ENCODE measurements at regions not wholly inside any gene's neighbourhood (a gene's known extent, or its start where the extent isn't known, plus 50 kb on each side); places are given as distances from the start of the nearest gene placed in this dataset.

DNA sequence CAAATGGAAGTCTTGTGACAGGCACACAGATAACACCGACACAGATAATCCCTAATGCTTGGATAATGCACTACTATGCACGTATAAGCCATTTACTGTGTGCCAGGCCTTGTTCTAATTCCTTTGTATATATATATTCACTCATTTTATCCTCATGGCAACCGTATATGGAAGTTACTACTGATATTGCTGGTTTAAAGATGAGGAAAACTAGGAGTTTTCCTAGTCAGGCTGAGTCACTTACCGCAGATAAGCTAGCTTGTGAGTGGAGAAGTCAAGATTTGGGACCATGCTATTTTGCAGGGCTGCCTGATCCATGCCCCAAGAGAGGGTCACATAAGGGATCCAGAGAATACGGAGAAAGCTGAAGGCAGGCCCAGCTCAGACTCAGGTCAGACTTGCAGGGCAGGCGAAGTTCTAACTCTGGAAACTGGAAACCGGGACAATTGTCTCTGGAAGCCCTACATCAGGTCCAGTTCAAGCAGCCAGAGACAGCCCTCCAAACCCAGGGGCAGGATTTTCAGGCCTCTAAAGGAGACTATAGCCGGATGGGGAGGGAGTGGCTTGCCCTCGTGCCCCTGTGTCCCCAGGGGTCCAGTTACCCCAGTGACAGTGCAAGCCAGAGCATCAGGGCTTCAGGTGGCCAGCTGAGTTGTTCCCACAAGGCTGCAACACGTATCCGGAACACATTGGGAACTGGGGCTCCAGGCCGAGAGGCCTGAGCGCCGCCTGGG lies 534.8 kb downstream of the INSC start:
- intact Hi-C loops (cut with DNase I), result loop anchor here (1.0 to 2.0 kb wide), 2 partner anchors 169 to 964 kb away; no protein-coding TSS in a partner anchor
- DNase-seq, result no peak

DNA sequence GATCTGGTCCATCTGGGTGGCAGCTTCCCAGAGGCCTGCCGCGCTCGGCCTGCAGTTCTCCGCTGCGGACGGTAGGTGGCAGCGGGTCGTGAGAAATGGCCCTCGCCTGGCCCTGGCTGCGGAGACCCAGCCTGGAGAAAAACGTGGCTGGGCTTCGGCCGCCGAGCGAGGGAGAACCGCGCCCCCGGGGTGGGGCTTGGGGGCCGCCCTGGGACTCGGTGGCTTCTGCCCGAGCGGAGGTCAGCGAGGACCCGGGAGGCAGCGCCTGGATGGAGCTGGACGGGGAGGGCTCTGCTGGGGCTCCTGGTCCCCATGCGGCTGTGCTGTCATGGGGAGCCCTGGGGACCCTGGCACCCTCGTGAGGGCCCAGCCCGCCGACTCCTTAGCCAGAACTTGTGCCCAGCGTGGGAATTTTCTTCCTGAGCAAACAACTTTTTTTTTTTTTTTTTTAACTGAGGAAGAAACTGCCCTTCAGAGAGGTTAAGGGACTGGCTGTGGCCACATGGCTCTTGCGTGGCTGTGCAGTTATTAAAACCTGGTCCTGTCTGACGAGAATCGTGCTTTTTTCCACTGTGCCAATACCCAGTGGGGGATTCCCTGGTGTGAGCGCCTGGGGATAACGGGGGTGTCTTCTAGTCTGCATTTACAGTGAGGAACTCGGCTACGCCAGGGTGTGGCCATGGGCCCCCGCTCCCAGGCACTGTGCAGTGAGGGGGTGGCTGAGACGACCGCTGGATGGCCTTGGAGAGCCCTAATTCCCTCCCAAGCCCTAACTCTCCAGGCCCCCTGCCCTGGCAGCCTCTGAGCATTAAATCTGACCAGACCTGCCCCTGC lies 535.6 kb downstream of the INSC start:
- intact Hi-C loops (cut with DNase I), result loop anchor here (1.0 to 2.0 kb wide), 2 partner anchors 168 to 963 kb away; no protein-coding TSS in a partner anchor
- DNase-seq, result peak; percentile 82 to 98 (median 90)

DNA sequence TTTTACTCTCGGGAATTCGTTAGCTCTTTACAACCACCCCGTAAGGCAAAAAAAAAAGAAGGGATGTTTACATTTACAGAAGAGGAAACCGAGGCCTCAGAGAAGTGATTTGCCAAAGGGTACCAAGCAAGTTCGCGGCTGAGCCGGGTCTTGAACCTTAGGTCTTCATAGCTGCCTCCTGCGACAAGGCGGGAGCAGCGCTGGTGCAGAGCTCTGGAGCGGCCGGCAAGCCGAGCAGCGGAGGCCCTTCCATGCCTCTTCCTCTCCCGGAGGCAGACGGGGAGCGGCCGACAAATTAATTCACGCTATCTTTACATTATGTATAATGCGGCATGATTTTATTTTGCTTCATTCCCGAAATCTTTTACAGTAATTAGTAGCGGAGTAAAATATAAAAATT lies 536.3 kb downstream of the INSC start:
- intact Hi-C loops (cut with DNase I), result loop anchor here (2.0 kb wide), 1 partner anchor 168 kb away; no protein-coding TSS in a partner anchor
- no peak for DNase-seq

DNA sequence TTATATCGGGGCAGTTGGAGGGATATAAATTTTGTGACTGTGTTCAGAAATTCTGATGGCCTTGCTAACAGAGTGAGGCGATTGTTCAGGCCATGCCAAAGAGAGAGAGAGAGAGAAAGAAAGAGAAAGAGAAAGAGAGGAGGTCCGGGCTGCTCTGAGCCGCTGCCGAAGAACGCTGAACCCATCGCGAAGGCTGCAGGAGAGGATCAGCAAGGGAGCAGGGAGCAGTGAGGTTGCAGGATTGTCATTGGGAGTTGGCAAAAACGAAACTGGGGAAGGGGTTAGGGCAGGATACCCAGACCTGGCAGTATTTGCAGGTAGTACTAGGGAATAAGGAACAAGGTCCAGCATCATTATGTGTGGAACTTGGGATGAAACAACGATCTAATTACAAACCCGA lies 537.1 kb downstream of the INSC start:
- intact Hi-C loops (cut with DNase I), result loop anchor here (2.0 kb wide), 1 partner anchor 167 kb away; no protein-coding TSS in a partner anchor
- peak in 1 of 10 donors; percentile 12 for DNase-seq

DNA sequence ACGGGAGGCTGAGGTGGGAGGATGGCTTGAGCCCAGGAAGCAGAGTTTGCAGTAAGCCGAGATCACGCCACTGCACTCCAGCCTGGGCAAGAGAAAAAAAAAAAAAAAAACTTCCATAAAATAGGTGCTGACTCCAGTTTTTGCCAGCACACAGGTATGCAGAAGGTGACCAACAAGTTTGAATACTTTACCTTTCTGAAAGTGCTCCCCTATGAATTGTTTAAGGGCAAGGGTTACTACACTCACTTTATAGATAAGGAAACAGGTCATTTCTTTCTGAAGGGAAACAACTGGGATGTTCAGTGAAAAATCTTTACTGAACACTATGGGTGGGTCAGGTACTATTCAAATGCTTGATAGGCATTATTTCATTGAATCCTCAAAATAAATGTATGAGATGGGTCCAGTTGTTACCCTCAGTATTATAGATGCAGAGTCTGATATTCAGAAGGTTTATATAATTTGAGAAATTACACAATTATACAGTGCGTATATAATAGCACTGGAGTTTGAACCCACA lies 538.5 kb downstream of the INSC start:
- no peak for DNase-seq
- intact Hi-C loops (cut with DNase I), result no loop called here

DNA sequence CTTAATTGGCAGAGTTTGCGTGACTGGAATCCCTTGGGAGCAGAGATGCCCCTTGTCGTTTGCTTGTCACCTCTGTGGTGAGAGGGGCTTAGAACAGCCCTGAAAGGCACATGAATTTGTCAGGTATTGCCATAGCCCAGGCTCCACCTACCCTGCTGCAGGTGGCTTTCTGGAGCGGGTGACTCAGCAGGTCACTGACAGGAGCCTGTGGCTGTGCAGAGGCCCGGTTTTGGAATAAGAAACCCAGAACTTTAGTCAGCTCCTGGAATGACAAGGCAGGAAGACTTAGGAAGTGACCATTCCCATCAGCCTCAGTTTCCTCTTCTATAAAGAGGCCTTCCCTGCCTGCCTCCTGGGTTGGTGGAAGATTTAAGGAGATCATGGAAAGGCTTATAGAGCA lies 539.7 kb downstream of the INSC start:
- no peak for DNase-seq
- intact Hi-C loops (cut with DNase I), result no loop called here

DNA sequence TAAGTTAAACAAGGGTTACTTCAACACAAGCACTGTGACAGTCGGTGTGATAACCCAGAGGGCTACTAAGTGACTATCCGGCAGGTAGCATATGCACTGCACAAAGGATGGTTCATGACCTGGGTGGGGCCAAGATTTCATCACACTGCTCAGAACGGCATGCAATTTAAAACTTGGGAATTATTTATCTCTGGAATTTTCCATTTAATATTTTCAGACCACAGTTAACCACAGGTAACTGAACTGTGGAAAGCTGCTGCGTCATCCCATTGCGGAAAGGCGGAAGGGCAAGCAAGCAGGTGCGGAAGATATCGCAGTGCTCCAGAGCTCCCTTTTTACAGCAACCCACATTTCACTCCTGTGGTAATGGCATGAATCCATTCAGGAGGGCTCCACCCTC lies 540.8 kb downstream of the INSC start:
- intact Hi-C loops (cut with DNase I), result no loop called here
- DNase-seq, result peak in 1 of 10 donors; percentile 42

DNA sequence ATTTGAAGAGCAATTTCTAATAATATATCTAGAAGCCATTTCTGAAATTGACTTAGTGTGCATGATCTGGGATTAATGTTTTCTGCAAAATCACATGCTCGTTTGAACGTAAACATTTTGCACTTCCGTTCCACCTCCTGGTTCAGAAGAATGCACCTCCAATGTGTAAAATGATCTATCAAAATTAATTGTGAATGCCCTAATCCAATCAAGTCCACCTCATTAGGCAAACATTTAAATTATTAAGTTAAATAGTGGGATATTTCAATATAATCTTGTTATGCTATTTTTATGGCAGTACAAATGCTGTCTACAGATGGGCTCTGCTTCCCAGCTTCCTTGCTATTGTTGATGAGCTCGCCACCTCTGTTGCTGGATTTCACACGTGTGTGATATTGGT lies 542.5 kb downstream of the INSC start:
- intact Hi-C loops (cut with DNase I), result no loop called here
- DNase-seq, result no peak

DNA sequence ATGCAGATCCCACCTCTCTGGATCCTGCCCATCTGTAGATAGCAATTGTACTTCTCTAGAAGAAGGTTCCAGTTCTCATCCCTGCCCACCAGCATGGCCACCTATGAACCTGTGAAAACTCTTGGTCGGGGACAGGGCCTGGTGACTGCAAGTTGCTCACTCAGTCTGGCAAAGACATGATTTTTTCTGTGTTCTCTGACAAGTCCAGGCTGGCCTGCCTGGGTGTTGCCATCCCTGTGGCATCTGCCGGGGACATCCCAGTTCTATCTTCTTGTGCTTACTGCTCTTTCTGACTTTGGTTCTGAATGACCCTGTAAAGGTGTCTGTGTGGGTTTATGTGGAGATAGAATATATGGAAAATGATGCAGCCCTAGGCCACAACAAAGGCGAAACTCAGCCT lies 545.8 kb downstream of the INSC start:
- DNase-seq, result no peak
- intact Hi-C loops (cut with DNase I), result no loop called here

DNA sequence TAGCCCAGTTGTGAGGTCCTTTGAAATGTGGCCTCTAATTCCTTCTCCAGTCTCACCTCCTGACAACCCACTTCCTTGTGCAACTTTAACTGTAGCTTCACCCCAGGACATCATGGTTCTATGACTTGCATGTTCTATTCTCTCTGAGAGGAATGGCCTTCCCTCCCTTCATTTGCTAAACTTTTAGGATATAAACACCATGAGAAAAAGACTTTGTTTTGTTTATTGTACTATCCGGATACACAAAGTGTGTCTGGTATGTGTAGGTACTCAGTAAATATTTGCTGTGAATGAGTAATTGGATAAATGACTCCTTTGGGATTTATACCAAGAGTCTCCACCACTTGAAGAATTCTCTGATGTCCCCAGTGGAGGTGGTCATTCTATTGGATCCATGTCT lies 547.6 kb downstream of the INSC start:
- DNase-seq, result no peak
- intact Hi-C loops (cut with DNase I), result no loop called here

DNA sequence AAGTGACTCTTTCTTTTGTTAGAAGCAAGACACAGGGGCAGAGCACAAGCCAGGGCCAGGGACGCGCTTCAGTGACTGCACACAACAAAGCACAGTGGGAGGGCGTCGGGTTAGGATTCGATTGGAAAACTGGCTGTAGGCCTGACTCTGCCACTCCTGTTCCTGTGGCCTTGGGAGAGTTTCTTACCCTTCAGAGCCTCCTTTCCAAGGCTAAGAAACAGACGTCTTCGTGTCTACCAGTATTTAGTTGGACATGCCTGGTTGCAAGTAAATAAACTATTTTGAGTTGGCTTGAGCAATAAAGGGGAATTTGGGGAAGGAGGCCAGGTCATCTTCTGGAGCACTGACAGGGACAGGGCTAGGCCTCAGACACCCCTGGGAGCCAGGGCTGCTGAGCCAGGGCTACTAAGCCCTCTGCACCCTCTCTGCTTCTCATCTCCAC lies 549.1 kb downstream of the INSC start:
- intact Hi-C loops (cut with DNase I), result no loop called here
- DNase-seq, result no peak

DNA sequence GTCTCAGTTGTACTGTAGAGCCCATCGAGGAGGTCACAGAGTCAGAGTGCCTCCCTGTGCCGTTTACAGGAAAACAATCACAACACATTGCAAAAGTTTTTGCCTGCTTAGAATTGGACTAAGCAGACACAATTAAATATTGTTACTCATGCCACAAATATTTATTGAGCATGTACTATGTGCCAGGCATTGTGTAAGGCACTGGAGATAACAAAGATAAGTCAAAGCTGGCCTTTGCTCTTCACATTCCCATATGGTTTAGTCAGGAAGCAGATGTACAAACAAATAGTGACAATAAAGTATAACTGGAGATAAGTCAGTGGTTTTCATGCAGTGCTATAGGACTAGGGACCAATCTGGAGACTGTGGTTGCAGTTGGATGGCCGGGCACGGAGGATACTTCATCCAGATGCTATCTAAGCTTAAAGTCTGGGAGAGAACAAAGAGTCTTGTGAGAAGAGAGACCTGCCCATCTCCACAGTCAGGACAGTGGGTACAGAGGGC lies 550.7 kb downstream of the INSC start:
- no peak for DNase-seq
- intact Hi-C loops (cut with DNase I), result no loop called here

DNA sequence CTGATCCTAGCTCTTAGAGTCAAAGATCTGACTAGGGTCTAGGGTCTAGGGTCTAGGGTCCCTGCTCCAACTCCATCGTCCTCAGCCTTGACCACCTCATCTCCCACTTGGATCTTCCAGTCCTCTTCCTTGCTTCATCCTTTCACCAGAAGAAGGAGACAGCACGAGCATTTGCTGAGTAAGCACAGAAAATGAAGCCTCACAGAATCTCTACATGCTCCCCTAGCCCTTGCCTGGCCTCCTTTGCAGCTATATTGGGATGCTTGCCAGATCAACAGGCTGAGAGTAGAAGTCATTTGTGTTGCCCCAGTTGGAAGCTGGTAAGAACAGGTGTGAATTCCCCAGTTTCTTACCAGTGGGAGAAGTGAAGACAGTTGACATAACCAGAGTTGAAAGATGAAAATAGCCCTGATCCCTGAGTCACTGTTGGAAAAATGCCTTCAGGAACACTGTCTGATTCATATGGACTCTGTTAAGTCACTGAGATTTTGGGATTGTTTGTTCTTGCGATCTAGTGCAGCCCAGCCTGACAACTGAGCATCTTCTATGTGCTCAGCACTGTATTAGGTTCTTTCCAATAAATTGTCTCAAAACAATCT lies 552.5 kb downstream of the INSC start:
- intact Hi-C loops (cut with DNase I), result no loop called here
- DNase-seq, result no peak

DNA sequence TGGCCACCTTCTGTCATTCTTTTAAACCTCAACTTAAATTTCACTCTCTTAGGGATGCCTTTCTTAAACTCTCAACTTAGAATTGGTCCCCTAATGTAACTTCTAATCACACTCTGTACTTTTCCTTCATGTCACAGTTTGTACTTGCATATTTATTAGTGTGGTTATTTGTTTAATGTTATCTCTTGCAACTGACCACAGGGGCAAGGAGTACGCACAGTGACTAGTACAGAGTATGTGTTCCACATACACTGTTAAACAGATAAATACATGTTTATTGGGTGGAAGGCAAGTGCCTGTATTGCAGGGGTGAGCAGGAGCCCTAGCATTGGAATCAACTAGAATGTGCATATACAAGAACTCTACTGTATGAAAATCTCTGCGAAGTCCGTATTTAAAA lies 554.0 kb downstream of the INSC start:
- no peak for DNase-seq

DNA sequence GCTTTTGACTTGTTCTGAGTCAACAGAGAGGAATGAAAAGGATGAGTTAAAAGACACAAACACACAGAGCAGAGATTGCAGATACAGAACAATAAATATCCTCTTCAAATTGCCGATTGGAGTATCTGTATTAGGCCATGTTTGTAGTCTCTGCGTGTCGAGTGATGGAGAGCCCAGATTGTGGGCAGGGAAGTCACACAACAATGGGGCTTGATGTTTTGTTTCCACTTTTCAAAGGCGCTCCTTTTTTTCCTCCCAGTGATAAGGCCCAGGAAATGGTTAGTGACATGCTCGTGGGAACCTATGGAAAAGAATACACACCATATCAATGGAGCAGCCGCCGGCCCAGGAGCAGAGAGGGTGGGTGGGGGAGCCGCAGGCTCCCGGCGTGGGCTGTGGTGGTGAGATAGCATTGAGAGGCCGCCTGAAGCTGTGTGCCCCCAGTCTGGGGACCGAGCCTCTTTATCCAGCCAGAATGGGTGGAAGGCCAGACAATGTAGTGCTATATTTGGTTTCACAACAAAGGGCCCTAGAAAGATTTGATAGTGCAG lies 555.9 kb downstream of the INSC start:
- no peak for DNase-seq

More for the DNA sequence above, 554.0 kb downstream of the INSC start:
- intact Hi-C loops (cut with DNase I), result no loop called here

DNA sequence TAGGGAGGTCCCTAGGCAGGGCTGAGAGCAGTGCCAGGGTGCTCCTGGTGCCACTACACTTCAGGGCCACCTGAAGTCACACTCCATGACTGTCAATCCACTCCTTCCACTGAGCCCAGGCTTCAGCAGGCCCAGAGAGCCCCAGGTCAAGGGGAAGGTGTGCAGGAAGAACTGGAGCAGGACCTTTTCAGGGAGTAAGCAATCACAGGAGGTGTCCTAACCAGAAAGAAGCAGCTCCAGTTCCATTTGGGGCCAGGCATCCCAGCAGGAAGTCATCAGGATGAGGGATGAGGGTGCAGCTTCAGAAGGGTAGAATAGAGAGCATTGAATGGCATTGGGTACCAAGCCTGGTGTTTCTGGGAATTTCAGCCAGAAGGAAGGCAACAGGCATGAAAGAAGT lies 556.5 kb downstream of the INSC start:
- intact Hi-C loops (cut with DNase I), result no loop called here
- DNase-seq, result no peak

More for the DNA sequence above, 555.9 kb downstream of the INSC start:
- intact Hi-C loops (cut with DNase I), result no loop called here

DNA sequence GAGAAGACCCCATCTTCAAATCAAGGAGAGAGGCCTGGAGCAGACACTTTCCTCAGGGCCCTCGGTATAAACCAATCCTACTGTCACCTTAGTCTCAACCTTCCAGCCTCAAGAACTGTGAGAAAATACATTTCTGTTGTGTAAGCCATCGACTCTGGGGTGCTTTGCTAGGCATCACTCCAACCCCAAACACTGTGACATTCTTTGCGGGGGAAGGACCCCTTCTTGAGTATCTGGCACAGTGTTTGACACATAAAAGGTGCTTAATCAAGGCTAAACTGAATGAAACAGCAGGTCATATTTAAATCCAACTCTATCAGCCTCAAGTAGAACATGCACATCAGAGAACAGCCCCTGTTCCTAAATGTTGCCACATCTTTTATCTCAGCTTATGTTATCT lies 558.1 kb downstream of the INSC start:
- DNase-seq, result no peak
- intact Hi-C loops (cut with DNase I), result no loop called here

DNA sequence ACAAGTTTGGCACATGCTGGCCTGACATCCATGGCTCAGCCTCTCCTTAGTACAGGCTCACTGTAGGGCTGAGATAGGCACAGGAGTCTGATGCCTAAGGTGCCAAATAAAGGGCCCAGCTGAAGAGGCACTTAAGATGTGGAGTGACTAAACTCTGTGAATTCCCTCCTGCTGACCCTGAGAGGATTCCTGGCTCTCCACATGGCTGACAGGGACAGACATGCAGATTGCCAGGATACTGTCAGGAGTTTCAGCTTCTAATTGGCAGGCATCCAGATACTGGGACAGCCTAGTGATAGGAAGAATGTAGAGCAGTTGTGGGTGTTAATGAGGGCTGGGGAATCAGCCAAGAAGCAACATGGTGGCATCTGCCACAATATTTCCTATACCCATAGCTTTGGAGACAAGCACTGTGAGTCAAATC lies 558.7 kb downstream of the INSC start:
- no peak for DNase-seq
- intact Hi-C loops (cut with DNase I), result no loop called here

DNA sequence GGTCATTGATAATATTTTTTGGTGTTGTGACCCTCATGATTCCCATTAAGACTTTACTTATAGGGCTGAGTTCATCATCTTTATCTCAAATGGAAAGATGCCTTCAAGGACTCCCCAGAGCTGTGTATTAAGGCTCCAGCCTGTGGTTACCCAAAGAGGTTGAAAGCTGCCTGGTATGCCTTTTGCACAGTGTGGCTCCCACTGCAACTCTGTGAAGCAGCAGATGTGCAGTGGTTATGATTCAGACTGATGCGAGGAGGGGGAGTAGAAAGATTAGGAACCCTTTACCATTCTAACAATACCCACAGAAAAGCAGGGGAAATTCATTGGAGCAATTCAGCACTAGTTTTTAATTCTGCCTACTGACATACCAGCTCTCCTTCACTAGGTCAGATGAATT lies 560.0 kb downstream of the INSC start:
- no peak for DNase-seq
- intact Hi-C loops (cut with DNase I), result no loop called here

DNA sequence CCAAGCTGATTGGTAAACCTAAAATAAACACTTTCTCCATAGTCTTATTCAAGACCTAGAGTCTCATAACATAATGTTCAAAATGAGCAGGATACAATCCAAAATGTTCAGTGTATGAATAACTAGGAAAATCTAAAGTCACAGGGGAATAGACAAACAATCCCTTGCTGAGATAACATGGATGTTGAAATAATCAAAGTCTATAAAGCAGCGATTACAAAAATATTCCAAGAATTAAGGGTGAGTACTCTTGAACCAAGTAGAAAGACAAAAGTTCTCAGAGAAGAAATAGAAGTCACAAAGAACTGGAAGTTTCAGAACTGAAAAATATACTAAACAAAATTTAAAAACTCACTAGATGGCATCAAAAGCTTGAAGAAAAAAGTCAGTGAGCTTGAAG lies 561.0 kb downstream of the INSC start:
- DNase-seq, result no peak
- intact Hi-C loops (cut with DNase I), result no loop called here

All from posterior cingulate gyrus (tissue), 11 donors.